ENCODE measurements at regions not wholly inside any gene's neighbourhood (a gene's known extent, or its start where the extent isn't known, plus 50 kb on each side); places are given as distances from the start of the nearest gene placed in this dataset.

DNA sequence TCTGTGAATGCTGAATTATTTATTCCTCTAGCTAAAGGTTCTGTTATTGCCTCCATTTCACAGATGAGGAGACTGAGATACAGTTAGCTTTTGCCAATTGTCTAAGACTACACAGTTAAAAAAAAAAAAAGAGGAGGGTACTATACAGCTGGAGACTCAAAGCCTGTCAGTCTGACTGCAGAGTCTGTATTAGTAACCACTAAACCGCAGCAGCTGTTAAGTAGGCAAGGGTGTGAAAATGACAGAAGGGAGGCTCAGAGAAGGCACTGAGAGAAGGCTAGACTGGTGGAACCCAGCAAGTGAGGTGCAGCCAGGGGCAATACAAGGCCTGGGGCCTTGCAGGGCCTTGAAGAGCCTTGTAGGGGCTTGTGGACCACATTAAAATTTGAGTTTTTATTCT lies 181.2 kb downstream of the CSNK2A3 start:
- POLR2A ChIA-PET, result no interaction called here
- CTCF ChIA-PET, result no interaction called here
- H3K27ac Mint-ChIP-seq, result no peak overlapping the region
- ATAC-seq (no peak), DNase-seq (ENCODE audit: low spot score) (no peak)
- no peak for TF ChIP-seq SP1 (CRISPR knock-in tag; conservative IDR thresholded peaks at IDR 0.05)
- H3K9me3 Mint-ChIP-seq, result peaks cover 22% of the 10 kb centered on the region
- H3K4me1 Mint-ChIP-seq, result 0 out of 2 replicates have a peak, but pooled peaks cover 2% of the 10 kb centered on the region
- no peaks in the 10 kb centered on the region for H3K27me3 Mint-ChIP-seq (ENCODE audit: low read depth)
- no peak overlapping the region for H3K4me3 Mint-ChIP-seq
- H3K36me3 Mint-ChIP-seq, result no peaks in the 10 kb centered on the region

- peaks cover 22% of the 10 kb centered on the region for H3K9me3 Mint-ChIP-seq
- DNase-seq (ENCODE audit: low spot score) (no peak), ATAC-seq (peak; percentile 55; the same call in 1 of the 2 replicates)
- H3K4me3 Mint-ChIP-seq, result no peak overlapping the region
- POLR2A ChIA-PET, result no interaction called here
- H3K36me3 Mint-ChIP-seq, result no peaks in the 10 kb centered on the region
- TF ChIP-seq JUN (CRISPR knock-in tag; IDR thresholded peaks at IDR 0.05), result no peak
- no peak for TF ChIP-seq HMGA2 (CRISPR knock-in tag; IDR thresholded peaks at IDR 0.05)
- TF ChIP-seq FOXP4 (CRISPR knock-in tag; IDR thresholded peaks at IDR 0.05), result no peak
- TF ChIP-seq CREM (CRISPR knock-in tag; IDR thresholded peaks at IDR 0.05), result no peak
- TF ChIP-seq E2F4 (CRISPR knock-in tag; IDR thresholded peaks at IDR 0.05; ENCODE audit: borderline replicate concordance, low read depth), result no peak
- no peak for TF ChIP-seq ZNF317 (CRISPR knock-in tag; IDR thresholded peaks at IDR 0.05; ENCODE audit: borderline replicate concordance, low read depth)
- TF ChIP-seq FOXP1 (CRISPR knock-in tag; IDR thresholded peaks at IDR 0.05; ENCODE audit: borderline replicate concordance), result no peak
- no peak for TF ChIP-seq ZBTB21 (CRISPR knock-in tag; IDR thresholded peaks at IDR 0.05; ENCODE audit: borderline replicate concordance)
- TF ChIP-seq, protein P1, sequence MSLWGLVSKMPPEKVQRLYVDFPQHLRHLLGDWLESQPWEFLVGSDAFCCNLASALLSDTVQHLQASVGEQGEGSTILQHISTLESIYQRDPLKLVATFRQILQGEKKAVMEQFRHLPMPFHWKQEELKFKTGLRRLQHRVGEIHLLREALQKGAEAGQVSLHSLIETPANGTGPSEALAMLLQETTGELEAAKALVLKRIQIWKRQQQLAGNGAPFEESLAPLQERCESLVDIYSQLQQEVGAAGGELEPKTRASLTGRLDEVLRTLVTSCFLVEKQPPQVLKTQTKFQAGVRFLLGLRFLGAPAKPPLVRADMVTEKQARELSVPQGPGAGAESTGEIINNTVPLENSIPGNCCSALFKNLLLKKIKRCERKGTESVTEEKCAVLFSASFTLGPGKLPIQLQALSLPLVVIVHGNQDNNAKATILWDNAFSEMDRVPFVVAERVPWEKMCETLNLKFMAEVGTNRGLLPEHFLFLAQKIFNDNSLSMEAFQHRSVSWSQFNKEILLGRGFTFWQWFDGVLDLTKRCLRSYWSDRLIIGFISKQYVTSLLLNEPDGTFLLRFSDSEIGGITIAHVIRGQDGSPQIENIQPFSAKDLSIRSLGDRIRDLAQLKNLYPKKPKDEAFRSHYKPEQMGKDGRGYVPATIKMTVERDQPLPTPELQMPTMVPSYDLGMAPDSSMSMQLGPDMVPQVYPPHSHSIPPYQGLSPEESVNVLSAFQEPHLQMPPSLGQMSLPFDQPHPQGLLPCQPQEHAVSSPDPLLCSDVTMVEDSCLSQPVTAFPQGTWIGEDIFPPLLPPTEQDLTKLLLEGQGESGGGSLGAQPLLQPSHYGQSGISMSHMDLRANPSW (CRISPR knock-in tag; conservative IDR thresholded peaks at IDR 0.05; ENCODE audit: low read depth), result no peak
- TF ChIP-seq ARID4B (CRISPR knock-in tag; IDR thresholded peaks at IDR 0.05; ENCODE audit: borderline replicate concordance), result no peak
- TF ChIP-seq HMGXB4 (CRISPR knock-in tag; IDR thresholded peaks at IDR 0.05), result no peak
- TF ChIP-seq CBFB (CRISPR knock-in tag; IDR thresholded peaks at IDR 0.05; ENCODE audit: low read depth), result no peak
- TF ChIP-seq ATF1 (CRISPR knock-in tag; IDR thresholded peaks at IDR 0.05), result no peak
- TF ChIP-seq MXD4 (CRISPR knock-in tag; IDR thresholded peaks at IDR 0.05; ENCODE audit: borderline replicate concordance), result no peak
- TF ChIP-seq JAZF1 (CRISPR knock-in tag; IDR thresholded peaks at IDR 0.05), result no peak
- no peak for TF ChIP-seq OVOL2 (CRISPR knock-in tag; IDR thresholded peaks at IDR 0.05; ENCODE audit: borderline replicate concordance)
- no peaks in the 10 kb centered on the region for H3K27me3 Mint-ChIP-seq (ENCODE audit: low read depth)
- CTCF ChIA-PET, result no interaction called here
- H3K4me1 Mint-ChIP-seq, result 0 out of 2 replicates have a peak, but pooled peaks cover 2% of the 10 kb centered on the region
- H3K27ac Mint-ChIP-seq, result no peak overlapping the region
These were observed 181.8 kb downstream of the CSNK2A3 start for GRCh38 chr11:11171285-11171684.
